ENCODE measurements at regions not wholly inside any gene's neighbourhood (a gene's known extent, or its start where the extent isn't known, plus 50 kb on each side); places are given as distances from the start of the nearest gene placed in this dataset.
A peak's percentile ranks its signal among the peaks of the same experiment; 100 is the strongest.

- TF ChIP-seq SREBF1 (IDR thresholded peaks at IDR 0.05; ENCODE audit: low read length) (no peak), NKRF (conservative IDR thresholded peaks at IDR 0.05) (no peak), IKZF1 (conservative IDR thresholded peaks at IDR 0.05) (peak; percentile 40; the same call in 1 of the 2 replicates), PKNOX1 (IDR thresholded peaks at IDR 0.05) (no peak), BMI1 (IDR thresholded peaks at IDR 0.05; ENCODE audit: borderline replicate concordance) (no peak), YBX1 (IDR thresholded peaks at IDR 0.05) (no peak), SMAD1 (IDR thresholded peaks at IDR 0.05; ENCODE audit: low read depth, partially characterized antibody) (no peak), RBBP5 (conservative IDR thresholded peaks at IDR 0.05) (no peak), ZNF24 (IDR thresholded peaks at IDR 0.05) (no peak), ZNF274 (IDR thresholded peaks at IDR 0.05; ENCODE audit: insufficient read depth, insufficient read length) (no peak), FOXM1 (IDR thresholded peaks at IDR 0.05; ENCODE audit: low read depth, low read length) (no peak), HCFC1 (IDR thresholded peaks at IDR 0.05; ENCODE audit: low read length) (no peak), TAF1 (IDR thresholded peaks at IDR 0.05; ENCODE audit: borderline replicate concordance, low read depth, low read length) (no peak), SMARCA5 (IDR thresholded peaks at IDR 0.05) (no peak), TARDBP (IDR thresholded peaks at IDR 0.05; ENCODE audit: borderline replicate concordance) (no peak), ZNF622 (IDR thresholded peaks at IDR 0.05) (no peak), NR2C2 (IDR thresholded peaks at IDR 0.05; ENCODE audit: borderline replicate concordance, control insufficient read depth, insufficient read length, low read depth) (no peak), BACH1 (IDR thresholded peaks at IDR 0.05; ENCODE audit: borderline replicate concordance) (peak; percentile 56; the same call in 1 of the 2 replicates), RUNX3 (IDR thresholded peaks at IDR 0.05; ENCODE audit: low read length) (no peak), HSF1 (IDR thresholded peaks at IDR 0.05; ENCODE audit: low read depth, low read length) (no peak), USF1 (IDR thresholded peaks at IDR 0.05; ENCODE audit: borderline replicate concordance, extremely low read length, insufficient read depth, low read depth, low read length) (no peak)
These were observed 285.8 kb upstream of the PCDH9 start (continued) for GRCh38 chr13:67515895-67516294.
